Spleen (tissue), 7 donors: ENCODE measurements at regions not wholly inside any gene's neighbourhood (a gene's known extent, or its start where the extent isn't known, plus 50 kb on each side); places are given as distances from the start of the nearest gene placed in this dataset.

Source experiments
- POLR2AphosphoS5 ChIP-seq, 3 donors: sonication (generic); formaldehyde crosslinking; IDR thresholded peaks; one replicate each; pipeline ENCODE4 v1.5.1; 2017; ENCODE audit warnings: antibody characterized with exemption in 3 of 3
- TF ChIP-seq, protein P1 (sequence below), 11 experiments: fragments of 200-600 bp in 7 of 11; fragments of 450-650 bp in 4 of 11; sonication (generic) in 4 of 11; IDR thresholded peaks in 8 of 11; conservative IDR thresholded peaks in 3 of 11; 1 replicate in 7 of 11; 2 replicates in 4 of 11; pipeline versions ENCODE4 v1.4.0 to v1.8.0; 2016 to 2021; ENCODE audit warnings: antibody characterized with exemption in 11 of 11, inconsistent platforms in 4 of 11, mild to moderate bottlenecking in 1 of 11
- donor health status: DM: no; HTN: no; CAD: no; lungs with moderate emphysema.
- donor health status: DM: no; HTN: no; CAD: no.
- donor health status: DM: no; HTN: no; CAD: no.

DNA sequence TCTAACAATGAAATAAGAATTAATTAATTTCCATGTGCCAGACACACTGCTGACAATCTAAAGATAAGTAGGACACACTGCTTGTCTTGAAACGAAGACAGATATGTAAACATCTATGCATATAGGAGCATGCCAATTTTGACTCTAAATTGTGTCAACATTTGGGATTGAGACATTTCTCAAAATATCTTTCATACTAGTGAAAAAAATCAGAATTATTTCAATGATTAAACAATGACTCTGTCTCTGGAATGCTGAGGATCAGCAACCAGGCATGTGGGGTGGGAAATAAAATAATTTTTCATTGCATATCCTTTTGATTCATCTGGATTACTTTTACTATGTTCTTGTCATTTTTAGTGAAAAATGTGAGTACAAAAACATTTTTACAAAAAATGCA, 262.6 kb upstream of the SYT4 start:
- TF ChIP-seq, protein P1, sequence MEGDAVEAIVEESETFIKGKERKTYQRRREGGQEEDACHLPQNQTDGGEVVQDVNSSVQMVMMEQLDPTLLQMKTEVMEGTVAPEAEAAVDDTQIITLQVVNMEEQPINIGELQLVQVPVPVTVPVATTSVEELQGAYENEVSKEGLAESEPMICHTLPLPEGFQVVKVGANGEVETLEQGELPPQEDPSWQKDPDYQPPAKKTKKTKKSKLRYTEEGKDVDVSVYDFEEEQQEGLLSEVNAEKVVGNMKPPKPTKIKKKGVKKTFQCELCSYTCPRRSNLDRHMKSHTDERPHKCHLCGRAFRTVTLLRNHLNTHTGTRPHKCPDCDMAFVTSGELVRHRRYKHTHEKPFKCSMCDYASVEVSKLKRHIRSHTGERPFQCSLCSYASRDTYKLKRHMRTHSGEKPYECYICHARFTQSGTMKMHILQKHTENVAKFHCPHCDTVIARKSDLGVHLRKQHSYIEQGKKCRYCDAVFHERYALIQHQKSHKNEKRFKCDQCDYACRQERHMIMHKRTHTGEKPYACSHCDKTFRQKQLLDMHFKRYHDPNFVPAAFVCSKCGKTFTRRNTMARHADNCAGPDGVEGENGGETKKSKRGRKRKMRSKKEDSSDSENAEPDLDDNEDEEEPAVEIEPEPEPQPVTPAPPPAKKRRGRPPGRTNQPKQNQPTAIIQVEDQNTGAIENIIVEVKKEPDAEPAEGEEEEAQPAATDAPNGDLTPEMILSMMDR (IDR thresholded peaks at IDR 0.05 in 8 of 11, conservative IDR thresholded peaks at IDR 0.05 in 3 of 11) = no peak
- TF ChIP-seq POLR2AphosphoS5 (IDR thresholded peaks at IDR 0.05) = no peak
